ENCODE measurements at regions not wholly inside any gene's neighbourhood (a gene's known extent, or its start where the extent isn't known, plus 50 kb on each side); places are given as distances from the start of the nearest gene placed in this dataset. TPM values are rescaled to one million over a fixed set of nuclear protein-coding genes. Genes with fewer than 3 reads are reported as not detected.

DNA sequence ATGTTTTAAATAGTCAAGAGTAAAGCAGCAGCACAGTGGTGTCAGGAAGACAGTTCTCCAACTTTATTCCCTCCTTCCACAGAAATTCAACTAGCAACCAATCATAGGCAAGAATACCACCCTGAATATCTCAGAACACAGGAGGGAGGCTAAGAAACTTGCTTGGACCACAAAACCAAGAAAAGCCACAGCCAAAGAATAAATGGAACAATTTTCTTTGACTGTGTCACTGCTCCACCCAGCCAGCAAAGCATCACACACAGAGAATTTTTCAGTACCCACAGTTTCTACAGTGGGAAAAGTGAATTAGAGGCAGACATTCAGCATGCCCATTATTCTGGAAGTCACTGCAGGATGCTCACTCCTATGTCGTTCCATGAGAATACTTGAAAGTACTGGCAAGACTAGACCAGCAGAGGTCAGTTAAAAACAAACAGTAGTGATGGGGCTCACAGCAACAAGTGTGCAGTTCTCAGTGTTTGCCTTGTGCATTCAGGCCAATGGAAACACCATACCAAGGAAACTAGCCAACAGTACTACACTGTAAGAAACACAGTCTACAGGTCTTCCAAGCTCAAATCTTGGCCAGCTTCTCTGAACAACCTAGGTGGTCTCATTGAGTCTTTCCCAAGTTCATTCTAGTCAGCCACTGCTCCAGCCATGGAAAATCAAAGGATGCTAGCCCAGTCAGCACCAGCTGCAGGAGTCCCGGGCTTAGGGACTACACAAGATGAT lies 56.8 kb upstream of the FOXG1 start:
- Histone ChIP-seq H3K9ac (ENCODE audit: low read length) (no peak overlapping the region), H2AFZ (ENCODE audit: insufficient read depth, low read depth, low read length, poor library complexity, severe bottlenecking) (no peak overlapping the region), H3K4me1 (ENCODE audit: control insufficient read depth in 2 of 2, insufficient read depth in 2 of 2, low read length in 2 of 2) (no peaks in the 10 kb centered on the region), H4K20me1 (ENCODE audit: control insufficient read depth, insufficient read depth, low read length, poor library complexity, severe bottlenecking) (no peaks in the 10 kb centered on the region), H3K9me3 (ENCODE audit: control extremely low read depth in 1 of 3, control insufficient read depth in 2 of 3, insufficient read depth in 1 of 3, low read length in 2 of 3) (peaks cover 0 to 6% (median 0%) of the 10 kb centered on the region in 3 donors), H3K79me2 (ENCODE audit: control insufficient read depth, insufficient read depth, low read length) (no peaks in the 10 kb centered on the region), H3K36me3 (replicated peaks in 1 of 2; ENCODE audit: control extremely low read depth in 1 of 2, control insufficient read depth in 1 of 2, extremely low read depth in 1 of 2, insufficient read depth in 2 of 2, low read length in 1 of 2) (no peaks in the 10 kb centered on the region), H3K27ac (ENCODE audit: low read length in 2 of 2) (no peak overlapping the region), H3K4me3 (ENCODE audit: control extremely low read depth in 1 of 5, extremely low read depth in 1 of 5, insufficient read depth in 1 of 5, low read depth in 2 of 5, low read length in 4 of 5) (no peak overlapping the region), H3K4me2 (replicated peaks; ENCODE audit: low read depth, low read length, poor library complexity, severe bottlenecking) (no peak overlapping the region), H3K27me3 (replicated peaks in 1 of 4; ENCODE audit: control extremely low read depth in 1 of 4, control insufficient read depth in 3 of 4, insufficient read depth in 4 of 4, low read length in 3 of 4) (no peaks in the 10 kb centered on the region)
- H3K27ac Mint-ChIP-seq = no peak overlapping the region
- ChIA-PET CTCF (no interaction called here), POLR2A (no interaction called here)
- ATAC-seq (ENCODE audit: low read depth) (no peak), DNase-seq (no peak)
- H3K27me3 Mint-ChIP-seq = no peaks in the 10 kb centered on the region
- no peaks in the 10 kb centered on the region for H3K9me3 Mint-ChIP-seq (ENCODE audit: insufficient read depth)
- H3K4me3 Mint-ChIP-seq = no peak overlapping the region
- intact Hi-C loops (cut with micrococcal nuclease) = no loop called here
- no peak for TF ChIP-seq EZH2 (IDR thresholded peaks at IDR 0.05; ENCODE audit: borderline replicate concordance, insufficient read depth, low read depth, low read length, poor library complexity, severe bottlenecking)
- TF ChIP-seq, protein P1, sequence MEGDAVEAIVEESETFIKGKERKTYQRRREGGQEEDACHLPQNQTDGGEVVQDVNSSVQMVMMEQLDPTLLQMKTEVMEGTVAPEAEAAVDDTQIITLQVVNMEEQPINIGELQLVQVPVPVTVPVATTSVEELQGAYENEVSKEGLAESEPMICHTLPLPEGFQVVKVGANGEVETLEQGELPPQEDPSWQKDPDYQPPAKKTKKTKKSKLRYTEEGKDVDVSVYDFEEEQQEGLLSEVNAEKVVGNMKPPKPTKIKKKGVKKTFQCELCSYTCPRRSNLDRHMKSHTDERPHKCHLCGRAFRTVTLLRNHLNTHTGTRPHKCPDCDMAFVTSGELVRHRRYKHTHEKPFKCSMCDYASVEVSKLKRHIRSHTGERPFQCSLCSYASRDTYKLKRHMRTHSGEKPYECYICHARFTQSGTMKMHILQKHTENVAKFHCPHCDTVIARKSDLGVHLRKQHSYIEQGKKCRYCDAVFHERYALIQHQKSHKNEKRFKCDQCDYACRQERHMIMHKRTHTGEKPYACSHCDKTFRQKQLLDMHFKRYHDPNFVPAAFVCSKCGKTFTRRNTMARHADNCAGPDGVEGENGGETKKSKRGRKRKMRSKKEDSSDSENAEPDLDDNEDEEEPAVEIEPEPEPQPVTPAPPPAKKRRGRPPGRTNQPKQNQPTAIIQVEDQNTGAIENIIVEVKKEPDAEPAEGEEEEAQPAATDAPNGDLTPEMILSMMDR (IDR thresholded peaks at IDR 0.05) = no peak
- WGBS (ENCODE audit: insufficient coverage) = 59% methylated on average over 2 of the region's 2 CpGs
- H3K4me1 Mint-ChIP-seq = no peaks in the 10 kb centered on the region

Small RNA genes in the stretch of these regions (small RNA-seq; reads per million reads assigned to genes)
- gene EIF4A1P12 (ENCODE audit: insufficient read length, low read depth, low replicate concordance) (not detected), gene MIR3171 (ENCODE audit: insufficient read length, low read depth, low replicate concordance) (not detected), gene MIR4307 (ENCODE audit: insufficient read length, low read depth, low replicate concordance) (not detected)
